Tibial artery (tissue), 4 donors: ENCODE measurements at regions not wholly inside any gene's neighbourhood (a gene's known extent, or its start where the extent isn't known, plus 50 kb on each side); places are given as distances from the start of the nearest gene placed in this dataset.
"Not testable (repeated sequence)": the region's sequence is repeated elsewhere in the genome, so short reads cannot be mapped to it uniquely, and the experiment has no call there.

Experiments used
- DNase-seq, 2 donors: peaks; one replicate each; pipeline ENCODE4 v3.0.0-alpha.2; 2019
- H3K27ac ChIP-seq, 2 donors: fragments of 200-600 bp; sonication (generic) in 1 of 2; 1 replicate in 1 of 2; 2 replicates in 1 of 2; pipeline ENCODE4 v1.5.1; 2018 to 2019; ENCODE audit warnings: mild to moderate bottlenecking in 1 of 2
- H3K27me3 ChIP-seq, 2 donors: fragments of 200-600 bp; sonication (generic) in 1 of 2; one replicate each; pipeline versions ENCODE4 v1.5.1 to v1.6.0; 2016 to 2019
- H3K36me3 ChIP-seq, 3 donors: fragments of 200-600 bp; sonication (generic) in 2 of 3; one replicate each; pipeline ENCODE4 v1.5.1; 2016 to 2019; ENCODE audit warnings: mild to moderate bottlenecking in 2 of 3
- H3K4me1 ChIP-seq, 4 donors: fragments of 200-600 bp; sonication (generic) in 2 of 4; 1 replicate in 3 of 4; 2 replicates in 1 of 4; pipeline ENCODE4 v1.5.1; 2016 to 2019
- H3K4me3 ChIP-seq, 2 donors: fragments of 200-600 bp; sonication (generic) in 1 of 2; 1 replicate in 1 of 2; 2 replicates in 1 of 2; pipeline ENCODE4 v1.5.1; 2018 to 2019; ENCODE audit warnings: mild to moderate bottlenecking in 2 of 2
- H3K9me3 ChIP-seq, 3 donors: fragments of 200-600 bp; sonication (generic) in 1 of 3; one replicate each; pipeline ENCODE4 v1.5.1; 2016 to 2019
- CTCF ChIP-seq, 2 experiments: fragments of 200-600 bp in 1 of 2; fragments of 450-650 bp in 1 of 2; IDR thresholded peaks; one replicate each; pipeline ENCODE4 v1.5.1; 2017 to 2019; ENCODE audit warnings: antibody characterized with exemption in 2 of 2, mild to moderate bottlenecking in 1 of 2, moderate library complexity in 1 of 2
- intact Hi-C: fragments of 100-400 bp; cut with DNase I; formaldehyde crosslinking; loops from one replicate; pipeline ENCODE4 v1.15.0; 2023; ENCODE audit warnings: low total_unique reads

- Histone ChIP-seq H3K9me3 (peaks cover 0 to 9% (median 0%) of the 10 kb centered on the region in 3 donors), H3K4me1 (no peaks in the 10 kb centered on the region), H3K27ac (no peak overlapping the region), H3K36me3 (no peaks in the 10 kb centered on the region), H3K4me3 (no peak overlapping the region), H3K27me3 (no peaks in the 10 kb centered on the region)
- DNase-seq: no peak
- TF ChIP-seq CTCF (IDR thresholded peaks at IDR 0.05): no peak
- intact Hi-C loops: no loop called here
These were observed 81.9 kb upstream of the SERPINE2 start for GRCh38 chr2:224120986-224121385.

- H3K4me3 ChIP-seq, DNase-seq, H3K9me3 ChIP-seq: not testable (repeated sequence)
These were observed 80.8 kb upstream of the SERPINE2 start for GRCh38 chr2:224119846-224120245.

DNA sequence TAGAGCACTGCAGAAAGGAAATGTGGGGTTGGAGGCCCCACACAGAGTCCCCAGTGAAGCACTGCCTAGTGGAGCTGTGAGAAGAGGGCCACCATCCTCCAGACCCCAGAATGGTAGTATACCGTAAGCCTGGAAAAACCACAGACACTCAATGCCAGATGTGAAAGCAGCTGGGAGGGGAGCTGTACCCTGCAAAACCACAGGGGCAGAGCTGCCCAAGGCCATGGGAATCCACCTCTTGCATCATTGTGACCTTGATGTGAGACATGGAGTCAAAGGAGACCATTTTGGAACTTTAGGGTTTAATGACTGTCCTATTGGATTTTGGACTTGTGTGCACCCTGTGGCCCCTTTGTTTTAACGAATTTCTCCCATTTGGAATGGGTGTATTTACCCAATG is 75.3 kb upstream of the SERPINE2 start:
- Histone ChIP-seq H3K36me3 (no peaks in the 10 kb centered on the region), H3K4me1 (no peaks in the 10 kb centered on the region), H3K27ac (no peak overlapping the region), H3K27me3 (no peaks in the 10 kb centered on the region), H3K4me3 (no peak overlapping the region), H3K9me3 (peaks cover 0 to 5% (median under 1%) of the 10 kb centered on the region in 3 donors)
- DNase-seq: no peak
- TF ChIP-seq CTCF (IDR thresholded peaks at IDR 0.05): no peak
- intact Hi-C loops: no loop called here

More at GRCh38 chr2:224119846-224120245, 80.8 kb upstream of the SERPINE2 start:
- H3K4me1 ChIP-seq, H3K27ac ChIP-seq, H3K36me3 ChIP-seq, intact Hi-C loops, H3K27me3 ChIP-seq: not testable (repeated sequence)

DNA sequence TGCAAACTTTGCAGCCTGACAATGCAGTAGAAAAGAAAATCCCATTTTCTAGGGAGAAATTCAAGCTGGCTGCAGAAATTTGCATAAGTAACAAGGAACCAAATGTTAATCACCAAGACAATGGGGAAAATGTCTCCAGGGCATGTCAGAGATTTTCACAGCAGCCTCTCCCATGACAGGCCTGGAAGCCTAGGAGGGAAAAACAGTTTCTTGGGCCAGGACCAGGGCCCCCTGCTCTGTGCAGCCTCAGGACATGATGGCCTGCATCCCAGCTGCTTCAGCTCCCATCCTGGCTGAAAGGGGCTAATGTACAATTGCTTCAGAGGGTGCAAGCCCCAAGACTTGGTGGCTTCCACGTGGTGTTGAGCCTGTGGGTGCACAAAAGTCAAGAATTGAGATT is 74.8 kb upstream of the SERPINE2 start:
- H3K36me3 ChIP-seq, H3K9me3 ChIP-seq, H3K27me3 ChIP-seq, intact Hi-C loops, DNase-seq, H3K27ac ChIP-seq, H3K4me1 ChIP-seq, H3K4me3 ChIP-seq: not testable (repeated sequence)

- no peak for DNase-seq
- intact Hi-C loops: no loop called here
- no peaks in the 10 kb centered on the region for H3K27me3 ChIP-seq
- peaks cover 0 to 5% (median 0%) of the 10 kb centered on the region in 3 donors for H3K9me3 ChIP-seq
- no peak overlapping the region for H3K4me3 ChIP-seq
- H3K36me3 ChIP-seq: no peaks in the 10 kb centered on the region
- no peak overlapping the region for H3K27ac ChIP-seq
- no peak for TF ChIP-seq CTCF (IDR thresholded peaks at IDR 0.05)
- H3K4me1 ChIP-seq: no peaks in the 10 kb centered on the region
These were observed 72.5 kb upstream of the SERPINE2 start for GRCh38 chr2:224111576-224111975.

DNA sequence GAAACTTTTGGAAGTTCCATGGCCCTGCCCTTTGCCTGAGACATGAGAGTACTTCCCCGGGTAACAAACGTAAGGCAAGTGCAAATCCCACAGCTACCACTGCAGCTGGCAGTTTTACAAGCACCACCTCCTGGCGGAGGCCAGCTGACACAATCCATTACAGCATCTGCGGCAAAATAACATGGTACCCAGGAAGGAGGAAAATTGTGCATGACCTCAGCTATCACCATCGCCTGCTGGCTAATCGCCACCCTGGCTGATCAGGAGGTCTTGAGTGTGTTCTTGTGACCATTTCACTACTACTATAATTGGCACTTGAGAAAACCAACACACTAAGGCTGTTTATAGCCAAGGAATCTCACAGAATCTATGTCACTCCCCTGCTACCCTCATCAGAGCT is 71.7 kb upstream of the SERPINE2 start:
- Histone ChIP-seq H3K4me3 (no peak overlapping the region), H3K27me3 (no peaks in the 10 kb centered on the region), H3K9me3 (peaks cover 0 to 5% (median 0%) of the 10 kb centered on the region in 3 donors), H3K4me1 (no peaks in the 10 kb centered on the region), H3K27ac (no peak overlapping the region), H3K36me3 (no peaks in the 10 kb centered on the region)
- TF ChIP-seq CTCF (IDR thresholded peaks at IDR 0.05): no peak
- no peak for DNase-seq
- intact Hi-C loops: no loop called here

GRCh38 chr2:224109751-224110150 is 70.7 kb upstream of the SERPINE2 start:
- TF ChIP-seq CTCF (IDR thresholded peaks at IDR 0.05): no peak
- H3K27me3 ChIP-seq: no peaks in the 10 kb centered on the region
- no peak overlapping the region for H3K4me3 ChIP-seq
- no peak for DNase-seq
- no peaks in the 10 kb centered on the region for H3K4me1 ChIP-seq
- H3K27ac ChIP-seq: no peak overlapping the region
- no peaks in the 10 kb centered on the region for H3K36me3 ChIP-seq
- H3K9me3 ChIP-seq: no peaks in the 10 kb centered on the region
- intact Hi-C loops: no loop called here
